Stimulated activated CD4-positive, alpha-beta T cell treated with anti-CD3 and anti-CD28 coated beads, Interleukin-12 subunit alpha, Interleukin-12 subunit beta, amount 100 ng/mL, for 48 hours (primary cell): ENCODE measurements at regions not wholly inside any gene's neighbourhood (a gene's known extent, or its start where the extent isn't known, plus 50 kb on each side); places are given as distances from the start of the nearest gene placed in this dataset.

Experiments used
- DNase-seq, 3 donors: peaks; one replicate each; pipeline ENCODE4 v3.0.0-alpha.2; 2020; ENCODE audit warnings: low read depth in 2 of 3, low spot score in 1 of 3

- no peak for DNase-seq
These were observed 147.0 kb upstream of the ID2 start for GRCh38 chr2:8534729-8535468.

- DNase-seq, result no peak
These were observed 146.4 kb upstream of the ID2 start for GRCh38 chr2:8535469-8535795.

DNA sequence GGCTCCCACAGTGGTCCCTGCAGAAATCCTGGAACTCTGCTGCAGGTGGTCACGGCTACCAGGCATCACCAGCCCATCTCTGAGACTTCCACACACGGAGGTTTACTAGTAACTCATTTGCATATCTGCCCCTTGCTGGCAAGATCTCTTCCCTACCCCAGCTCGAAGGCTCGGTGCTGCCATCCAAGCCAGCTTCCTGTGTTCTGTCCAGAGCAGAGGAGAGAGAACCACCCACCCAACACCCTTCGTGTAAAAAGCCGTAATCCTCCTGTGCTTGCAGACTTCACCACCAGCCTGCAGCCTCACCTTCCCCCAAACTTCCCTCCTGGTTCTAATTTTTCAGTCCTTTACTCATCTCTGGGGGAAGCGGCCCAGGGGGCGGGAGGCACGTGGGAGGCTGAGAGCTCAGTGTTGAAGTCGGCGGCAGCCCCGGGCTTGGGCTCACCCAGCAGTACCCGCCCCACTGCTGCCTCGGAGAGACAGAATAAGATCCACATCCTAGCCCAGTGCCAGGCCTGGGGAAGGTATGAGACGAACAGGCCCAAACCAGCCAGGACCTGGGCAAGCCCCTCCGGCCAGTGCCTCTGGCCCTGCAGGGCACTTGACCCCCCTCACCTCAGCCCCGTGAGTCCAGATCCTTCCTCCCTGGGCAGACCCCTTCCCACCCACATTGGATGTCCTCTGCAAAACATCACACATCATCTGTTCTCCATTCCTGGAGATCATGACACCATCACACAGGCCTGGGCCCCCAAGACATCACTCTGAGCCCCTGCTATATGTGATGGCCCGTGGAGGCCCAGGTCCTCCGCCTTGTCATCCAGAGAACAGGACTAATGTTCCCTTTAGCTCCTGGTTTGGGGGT is 145.8 kb upstream of the ID2 start:
- DNase-seq, result no peak

GRCh38 chr2:8536686-8537561 is 144.9 kb upstream of the ID2 start:
- no peak for DNase-seq

- DNase-seq, result no peak
These were observed 144.2 kb upstream of the ID2 start for GRCh38 chr2:8537562-8538155.

GRCh38 chr2:8538531-8538930 is 143.3 kb upstream of the ID2 start:
- no peak for DNase-seq

- DNase-seq, result no peak
These were observed 142.8 kb upstream of the ID2 start for GRCh38 chr2:8538931-8539621.

DNA sequence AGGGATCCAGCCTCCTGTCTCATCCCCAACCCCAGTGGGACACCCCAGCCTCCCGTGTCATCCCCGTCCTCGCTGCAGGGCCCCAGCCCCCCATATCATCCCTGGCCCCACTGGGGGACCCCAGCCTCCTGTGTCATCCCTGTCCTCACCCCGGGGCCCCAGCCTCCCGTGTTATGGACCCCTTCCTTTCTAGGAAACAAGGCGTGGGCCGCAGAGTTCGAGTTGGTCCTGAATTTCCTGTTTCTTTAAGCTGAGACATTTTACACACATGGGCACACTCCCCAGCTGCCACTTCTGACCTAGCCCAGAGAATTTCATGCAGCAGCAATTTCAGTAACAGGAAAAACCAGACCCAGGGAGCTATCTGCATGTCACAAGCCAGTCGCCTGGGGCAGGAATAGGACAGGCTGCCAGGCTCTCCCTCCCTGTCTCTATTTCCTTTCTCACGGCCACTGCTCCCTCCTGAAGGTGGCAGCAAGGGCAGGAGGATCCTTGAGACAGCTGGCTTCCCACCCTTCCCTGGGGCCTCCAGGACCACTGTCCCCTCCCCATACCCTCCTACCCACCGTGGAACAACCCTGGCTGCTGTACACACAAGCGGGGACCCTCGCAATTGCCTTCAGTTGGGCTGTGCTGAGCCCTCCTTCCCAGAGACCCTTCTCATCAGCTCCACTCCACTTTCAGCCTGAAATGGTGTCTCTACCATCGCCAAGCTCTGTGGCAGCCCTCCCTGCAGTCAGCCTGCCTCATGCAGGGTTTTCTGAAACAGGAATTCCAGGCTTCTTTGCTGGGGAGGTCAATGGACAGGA is 141.9 kb upstream of the ID2 start:
- DNase-seq, result no peak

DNA sequence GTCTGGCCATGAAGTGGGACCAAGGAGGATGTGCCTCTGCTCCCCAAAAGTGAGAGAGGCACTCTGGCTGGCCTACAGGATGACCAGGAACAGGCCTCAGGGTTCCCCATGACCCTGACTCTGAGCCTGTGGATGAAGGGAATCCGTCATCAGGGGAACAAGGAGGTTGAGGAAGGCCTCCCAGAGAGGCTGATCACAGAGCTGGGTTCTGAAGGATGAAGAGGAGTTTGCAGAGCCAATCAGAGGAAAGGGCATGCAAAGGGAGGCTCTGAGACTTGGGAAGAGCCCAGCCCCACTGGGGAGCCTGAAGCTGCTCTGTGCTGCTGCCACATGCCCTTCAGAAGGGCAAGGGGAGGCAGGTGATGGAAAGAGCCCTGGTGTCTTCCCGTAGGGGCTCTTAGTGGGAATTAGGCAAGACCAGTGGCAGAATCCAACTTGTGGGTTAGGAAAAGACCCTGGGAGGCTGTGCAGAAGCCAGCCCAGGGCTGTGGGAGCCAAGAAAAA is 141.3 kb upstream of the ID2 start:
- DNase-seq, result no peak

DNA sequence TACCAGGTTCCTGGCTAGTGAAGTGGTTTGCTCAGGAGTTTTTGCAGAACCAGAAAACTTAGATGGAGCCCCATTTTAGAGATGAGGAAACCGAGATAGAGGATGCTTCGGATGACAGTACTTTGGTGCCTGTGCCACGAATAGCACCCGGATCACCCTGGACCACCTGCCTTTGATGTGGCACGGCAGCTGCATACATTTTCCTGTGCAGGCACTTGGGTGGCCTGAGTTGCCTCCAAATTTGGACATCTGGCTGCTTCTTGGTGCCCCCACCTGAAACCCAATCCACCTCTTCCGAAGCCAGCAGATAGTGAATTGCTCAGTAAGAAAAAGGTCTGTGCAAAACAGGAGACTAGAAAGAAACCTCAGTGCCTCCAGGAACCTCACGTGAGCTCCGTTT is 140.6 kb upstream of the ID2 start:
- no peak for DNase-seq

DNA sequence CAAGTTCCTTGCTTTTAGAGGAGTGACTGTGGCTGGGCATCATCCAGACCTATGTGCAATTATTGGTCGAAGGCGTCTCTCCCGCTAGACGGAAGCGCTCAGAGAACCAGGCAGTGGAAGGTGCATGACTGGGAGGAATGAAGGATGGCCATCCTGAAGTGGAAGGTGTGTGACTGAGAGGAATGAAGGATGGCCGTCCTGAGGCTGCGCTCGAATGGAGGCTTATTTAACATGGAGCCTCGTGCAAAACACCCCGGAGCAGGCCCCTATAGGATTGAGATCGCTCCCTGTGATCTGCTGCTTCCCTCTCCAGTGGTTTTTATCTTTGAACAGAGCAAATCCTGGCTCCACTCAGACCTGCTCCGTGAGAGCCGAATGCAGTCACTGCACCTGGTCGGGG is 140.2 kb upstream of the ID2 start:
- no peak for DNase-seq

GRCh38 chr2:8542381-8543059 is 139.3 kb upstream of the ID2 start:
- no peak for DNase-seq

GRCh38 chr2:8543060-8543382 is 138.8 kb upstream of the ID2 start:
- DNase-seq, result no peak

DNA sequence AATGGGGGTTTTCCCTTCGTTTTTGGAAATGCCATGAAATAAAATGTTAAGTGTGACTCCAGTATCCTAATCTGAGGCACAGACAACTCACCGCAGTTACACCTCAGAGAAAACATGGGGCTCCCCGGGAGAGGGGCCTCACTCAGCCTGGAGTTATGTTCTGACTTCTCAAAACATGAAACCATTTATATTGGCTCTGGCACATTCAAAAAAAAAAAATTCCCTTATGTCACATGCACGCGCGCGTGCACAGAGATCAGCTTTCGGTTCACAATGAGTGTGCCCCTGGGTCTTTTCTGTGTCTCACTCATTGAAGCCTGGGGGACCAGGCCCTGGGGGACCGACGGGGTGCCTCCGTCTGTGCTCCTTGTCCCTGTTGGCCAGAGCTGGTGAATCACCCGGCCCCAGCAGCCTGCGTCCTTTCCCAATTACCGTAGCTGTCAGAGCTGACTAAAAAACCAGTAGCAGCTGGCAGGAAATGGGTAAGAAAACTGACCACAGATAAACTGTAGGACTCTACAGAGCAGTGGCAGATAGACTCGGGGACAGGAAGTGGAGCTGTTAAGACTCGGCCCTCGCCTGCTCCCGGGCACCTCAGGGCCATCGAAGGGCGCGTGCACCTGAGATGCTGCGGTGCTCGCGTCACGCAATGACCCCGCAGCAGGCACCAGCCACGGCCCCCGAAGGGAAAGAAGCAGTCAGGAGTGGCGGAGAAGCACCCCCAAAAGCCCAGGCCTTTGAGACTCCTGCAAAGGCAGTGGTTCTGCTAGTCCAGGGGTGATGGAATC is 138.3 kb upstream of the ID2 start:
- peak; percentile 69 to 84 (median 74) for DNase-seq

GRCh38 chr2:8544171-8544785 is 137.6 kb upstream of the ID2 start:
- DNase-seq, result no peak

GRCh38 chr2:8544786-8545694 is 136.8 kb upstream of the ID2 start:
- DNase-seq, result peak; percentile 88 to 90 (median 90)
